Skeletal muscle cell (primary cell): ENCODE measurements at regions not wholly inside any gene's neighbourhood (a gene's known extent, or its start where the extent isn't known, plus 50 kb on each side); places are given as distances from the start of the nearest gene placed in this dataset.

Experiments used
- DNase-seq: peaks from one replicate; pipeline ENCODE4 v3.0.0-alpha.2; 2010; ENCODE audit warnings: low read depth
- H3K4me3 ChIP-seq: 2 replicates; pipeline ENCODE4 v1.5.1; 2011; ENCODE audit warnings: low read depth, mild to moderate bottlenecking, control low read depth, low read length, moderate library complexity

GRCh38 chr22:47923011-47923427 lies 1160.6 kb downstream of the TBC1D22A start:
- H3K4me3 ChIP-seq, result no peak overlapping the region
- no peak for DNase-seq

GRCh38 chr22:47921906-47922305 lies 1159.5 kb downstream of the TBC1D22A start:
- no peak overlapping the region for H3K4me3 ChIP-seq
- no peak for DNase-seq

GRCh38 chr22:47920380-47920959 lies 1158.0 kb downstream of the TBC1D22A start:
- no peak overlapping the region for H3K4me3 ChIP-seq
- no peak for DNase-seq

- no peak for DNase-seq
Observed at GRCh38 chr22:47919893-47920292, 1157.4 kb downstream of the TBC1D22A start.

GRCh38 chr22:47919001-47919441 lies 1156.6 kb downstream of the TBC1D22A start:
- DNase-seq, result no peak
- no peak overlapping the region for H3K4me3 ChIP-seq

More at GRCh38 chr22:47919893-47920292, 1157.4 kb downstream of the TBC1D22A start:
- H3K4me3 ChIP-seq, result no peak overlapping the region

- H3K4me3 ChIP-seq, result no peak overlapping the region
- no peak for DNase-seq
Observed at GRCh38 chr22:47918276-47918921, 1155.9 kb downstream of the TBC1D22A start.

- DNase-seq, result no peak
- H3K4me3 ChIP-seq, result no peak overlapping the region
Observed at GRCh38 chr22:47914481-47915097, 1152.1 kb downstream of the TBC1D22A start.

- DNase-seq, result no peak
- H3K4me3 ChIP-seq, result no peak overlapping the region
Observed at GRCh38 chr22:47902646-47903180, 1140.3 kb downstream of the TBC1D22A start.

GRCh38 chr22:47901911-47902310 lies 1139.5 kb downstream of the TBC1D22A start:
- no peak for DNase-seq
- no peak overlapping the region for H3K4me3 ChIP-seq

GRCh38 chr22:47899894-47900293 lies 1137.4 kb downstream of the TBC1D22A start:
- DNase-seq, result no peak
- no peak overlapping the region for H3K4me3 ChIP-seq

GRCh38 chr22:47898946-47899345 lies 1136.5 kb downstream of the TBC1D22A start:
- no peak overlapping the region for H3K4me3 ChIP-seq
- no peak for DNase-seq

- DNase-seq, result no peak
- H3K4me3 ChIP-seq, result no peak overlapping the region
Observed at GRCh38 chr22:47891609-47892008, 1129.2 kb downstream of the TBC1D22A start.

- no peak for DNase-seq
- H3K4me3 ChIP-seq, result no peak overlapping the region
Observed at GRCh38 chr22:47888817-47889216, 1126.4 kb downstream of the TBC1D22A start.

GRCh38 chr22:47884775-47885174 lies 1122.3 kb downstream of the TBC1D22A start:
- H3K4me3 ChIP-seq, result no peak overlapping the region
- no peak for DNase-seq

GRCh38 chr22:47884200-47884599 lies 1121.8 kb downstream of the TBC1D22A start:
- H3K4me3 ChIP-seq, result no peak overlapping the region
- no peak for DNase-seq

GRCh38 chr22:47883757-47884156 lies 1121.3 kb downstream of the TBC1D22A start:
- H3K4me3 ChIP-seq, result no peak overlapping the region
- DNase-seq, result no peak

GRCh38 chr22:47879346-47879745 lies 1116.9 kb downstream of the TBC1D22A start:
- no peak for DNase-seq
- H3K4me3 ChIP-seq, result no peak overlapping the region

- DNase-seq, result no peak
- H3K4me3 ChIP-seq, result no peak overlapping the region
Observed at GRCh38 chr22:47878460-47878859, 1116.0 kb downstream of the TBC1D22A start.

GRCh38 chr22:47872761-47873535 lies 1110.5 kb downstream of the TBC1D22A start:
- no peak overlapping the region for H3K4me3 ChIP-seq
- no peak for DNase-seq

- DNase-seq, result no peak
- no peak overlapping the region for H3K4me3 ChIP-seq
Observed at GRCh38 chr22:47865626-47866025, 1103.2 kb downstream of the TBC1D22A start.
